ENCODE measurements at regions not wholly inside any gene's neighbourhood (a gene's known extent, or its start where the extent isn't known, plus 50 kb on each side); places are given as distances from the start of the nearest gene placed in this dataset.

- no peak overlapping the region for H3K27ac ChIP-seq (replicated peaks)
- DNase-seq (ENCODE audit: low read depth in 1 of 2, low spot score in 1 of 2): peak; percentile 3 to 45
These were observed 824.0 kb downstream of the STIM2 start for GRCh38 chr4:27684610-27685011.

GRCh38 chr4:27685091-27685490 is 824.5 kb downstream of the STIM2 start:
- TF ChIP-seq REST (IDR thresholded peaks at IDR 0.05; ENCODE audit: insufficient replicate concordance, low read depth) (no peak), POLR2AphosphoS5 (IDR thresholded peaks at IDR 0.05; ENCODE audit: low read depth) (no peak), GABPA (IDR thresholded peaks at IDR 0.05; ENCODE audit: low read depth) (no peak), CTCF (IDR thresholded peaks at IDR 0.05; ENCODE audit: insufficient read depth, low read length) (no peak), SPI1 (IDR thresholded peaks at IDR 0.05; ENCODE audit: borderline replicate concordance, low read depth) (no peak)
- no peak for DNase-seq (ENCODE audit: low read depth in 1 of 2, low spot score in 1 of 2)
- H3K4me3 ChIP-seq (replicated peaks; ENCODE audit: insufficient read depth, low read length): no peak overlapping the region
- H3K27me3 ChIP-seq (ENCODE audit: insufficient read depth, poor library complexity, severe bottlenecking): no peaks in the 10 kb centered on the region
- no peak overlapping the region for H3K27ac ChIP-seq (replicated peaks)

More at GRCh38 chr4:27684610-27685011, 824.0 kb downstream of the STIM2 start:
- no peaks in the 10 kb centered on the region for H3K27me3 ChIP-seq (ENCODE audit: insufficient read depth, poor library complexity, severe bottlenecking)
- H3K4me3 ChIP-seq (replicated peaks; ENCODE audit: insufficient read depth, low read length): no peak overlapping the region
- TF ChIP-seq GABPA (IDR thresholded peaks at IDR 0.05; ENCODE audit: low read depth) (no peak), CTCF (IDR thresholded peaks at IDR 0.05; ENCODE audit: insufficient read depth, low read length) (peak; percentile 45)

GRCh38 chr4:27685947-27686346 is 825.3 kb downstream of the STIM2 start:
- Histone ChIP-seq H3K27ac (replicated peaks) (no peak overlapping the region), H3K27me3 (ENCODE audit: insufficient read depth, poor library complexity, severe bottlenecking) (no peaks in the 10 kb centered on the region), H3K4me3 (replicated peaks; ENCODE audit: insufficient read depth, low read length) (no peak overlapping the region)
- TF ChIP-seq CTCF (IDR thresholded peaks at IDR 0.05; ENCODE audit: insufficient read depth, low read length) (no peak), REST (IDR thresholded peaks at IDR 0.05; ENCODE audit: insufficient replicate concordance, low read depth) (peak; percentile 75), SPI1 (IDR thresholded peaks at IDR 0.05; ENCODE audit: borderline replicate concordance, low read depth) (no peak), POLR2AphosphoS5 (IDR thresholded peaks at IDR 0.05; ENCODE audit: low read depth) (no peak), GABPA (IDR thresholded peaks at IDR 0.05; ENCODE audit: low read depth) (no peak)
- no peak for DNase-seq (ENCODE audit: low read depth in 1 of 2, low spot score in 1 of 2)

GRCh38 chr4:27692158-27692557 is 831.5 kb downstream of the STIM2 start:
- no peak overlapping the region for H3K27ac ChIP-seq (replicated peaks)
- no peaks in the 10 kb centered on the region for H3K27me3 ChIP-seq (ENCODE audit: insufficient read depth, poor library complexity, severe bottlenecking)
- TF ChIP-seq POLR2AphosphoS5 (IDR thresholded peaks at IDR 0.05; ENCODE audit: low read depth): no peak
- TF ChIP-seq CTCF (IDR thresholded peaks at IDR 0.05; ENCODE audit: insufficient read depth, low read length): peak; percentile 37
- TF ChIP-seq SPI1 (IDR thresholded peaks at IDR 0.05; ENCODE audit: borderline replicate concordance, low read depth): no peak
- peak in 1 of 2 experiments; percentile 25 for DNase-seq (ENCODE audit: low read depth in 1 of 2, low spot score in 1 of 2)
- no peak overlapping the region for H3K4me3 ChIP-seq (replicated peaks; ENCODE audit: insufficient read depth, low read length)

All from HL-60 (cell line).